ENCODE measurements at regions not wholly inside any gene's neighbourhood (a gene's known extent, or its start where the extent isn't known, plus 50 kb on each side); places are given as distances from the start of the nearest gene placed in this dataset.

DNA sequence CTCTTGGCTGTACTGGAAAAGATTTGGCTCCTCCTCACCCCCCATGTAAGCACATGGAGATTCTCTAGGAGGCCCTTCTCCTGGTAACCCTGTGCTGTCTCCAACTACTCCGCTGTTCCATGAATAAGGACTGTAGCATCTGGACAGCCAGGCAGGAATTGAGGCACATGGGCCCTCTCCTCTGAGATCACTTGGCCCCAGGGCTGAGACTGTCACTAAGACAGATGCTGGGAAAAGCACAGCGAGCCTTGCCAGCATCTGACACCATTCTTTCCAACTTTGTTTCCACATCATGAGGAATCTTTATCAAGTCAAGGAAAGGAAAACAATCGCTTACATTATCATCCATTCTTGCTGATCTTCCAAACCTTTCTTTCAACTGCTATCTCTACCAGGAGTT is 222.6 kb upstream of the INTU start:
- ATAC-seq = no peak
- CTCF ChIA-PET = no interaction called here

More for the DNA sequence above, 222.6 kb upstream of the INTU start:
- Mint-ChIP-seq H3K27ac (no peak overlapping the region), H3K4me3 (no peak overlapping the region), H3K36me3 (peaks cover 45% of the 10 kb centered on the region), H3K4me1 (no peaks in the 10 kb centered on the region), H3K9me3 (peaks cover 52% of the 10 kb centered on the region), H3K27me3 (ENCODE audit: low read depth) (no peaks in the 10 kb centered on the region; the same call in 1 of the 2 replicates)
- POLR2A ChIA-PET = no interaction called here
- TF ChIP-seq, protein P1, sequence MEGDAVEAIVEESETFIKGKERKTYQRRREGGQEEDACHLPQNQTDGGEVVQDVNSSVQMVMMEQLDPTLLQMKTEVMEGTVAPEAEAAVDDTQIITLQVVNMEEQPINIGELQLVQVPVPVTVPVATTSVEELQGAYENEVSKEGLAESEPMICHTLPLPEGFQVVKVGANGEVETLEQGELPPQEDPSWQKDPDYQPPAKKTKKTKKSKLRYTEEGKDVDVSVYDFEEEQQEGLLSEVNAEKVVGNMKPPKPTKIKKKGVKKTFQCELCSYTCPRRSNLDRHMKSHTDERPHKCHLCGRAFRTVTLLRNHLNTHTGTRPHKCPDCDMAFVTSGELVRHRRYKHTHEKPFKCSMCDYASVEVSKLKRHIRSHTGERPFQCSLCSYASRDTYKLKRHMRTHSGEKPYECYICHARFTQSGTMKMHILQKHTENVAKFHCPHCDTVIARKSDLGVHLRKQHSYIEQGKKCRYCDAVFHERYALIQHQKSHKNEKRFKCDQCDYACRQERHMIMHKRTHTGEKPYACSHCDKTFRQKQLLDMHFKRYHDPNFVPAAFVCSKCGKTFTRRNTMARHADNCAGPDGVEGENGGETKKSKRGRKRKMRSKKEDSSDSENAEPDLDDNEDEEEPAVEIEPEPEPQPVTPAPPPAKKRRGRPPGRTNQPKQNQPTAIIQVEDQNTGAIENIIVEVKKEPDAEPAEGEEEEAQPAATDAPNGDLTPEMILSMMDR (IDR thresholded peaks at IDR 0.05) = no peak
- TF ChIP-seq, protein P2, sequence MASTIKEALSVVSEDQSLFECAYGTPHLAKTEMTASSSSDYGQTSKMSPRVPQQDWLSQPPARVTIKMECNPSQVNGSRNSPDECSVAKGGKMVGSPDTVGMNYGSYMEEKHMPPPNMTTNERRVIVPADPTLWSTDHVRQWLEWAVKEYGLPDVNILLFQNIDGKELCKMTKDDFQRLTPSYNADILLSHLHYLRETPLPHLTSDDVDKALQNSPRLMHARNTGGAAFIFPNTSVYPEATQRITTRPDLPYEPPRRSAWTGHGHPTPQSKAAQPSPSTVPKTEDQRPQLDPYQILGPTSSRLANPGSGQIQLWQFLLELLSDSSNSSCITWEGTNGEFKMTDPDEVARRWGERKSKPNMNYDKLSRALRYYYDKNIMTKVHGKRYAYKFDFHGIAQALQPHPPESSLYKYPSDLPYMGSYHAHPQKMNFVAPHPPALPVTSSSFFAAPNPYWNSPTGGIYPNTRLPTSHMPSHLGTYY (CRISPR knock-in tag; IDR thresholded peaks at IDR 0.05) = no peak
- TF ChIP-seq ESRRA (CRISPR knock-in tag; IDR thresholded peaks at IDR 0.05; ENCODE audit: borderline replicate concordance) = no peak
- no peak for TF ChIP-seq MYBL2 (CRISPR knock-in tag; IDR thresholded peaks at IDR 0.05)
- no peak for TF ChIP-seq GRHL2 (CRISPR knock-in tag; IDR thresholded peaks at IDR 0.05; ENCODE audit: insufficient replicate concordance, severe bottlenecking)
- TF ChIP-seq AFF4 (CRISPR knock-in tag; IDR thresholded peaks at IDR 0.05; ENCODE audit: borderline replicate concordance) = no peak
- no peak for TF ChIP-seq ZNF425 (CRISPR knock-in tag; conservative IDR thresholded peaks at IDR 0.05)
- TF ChIP-seq, protein P3, sequence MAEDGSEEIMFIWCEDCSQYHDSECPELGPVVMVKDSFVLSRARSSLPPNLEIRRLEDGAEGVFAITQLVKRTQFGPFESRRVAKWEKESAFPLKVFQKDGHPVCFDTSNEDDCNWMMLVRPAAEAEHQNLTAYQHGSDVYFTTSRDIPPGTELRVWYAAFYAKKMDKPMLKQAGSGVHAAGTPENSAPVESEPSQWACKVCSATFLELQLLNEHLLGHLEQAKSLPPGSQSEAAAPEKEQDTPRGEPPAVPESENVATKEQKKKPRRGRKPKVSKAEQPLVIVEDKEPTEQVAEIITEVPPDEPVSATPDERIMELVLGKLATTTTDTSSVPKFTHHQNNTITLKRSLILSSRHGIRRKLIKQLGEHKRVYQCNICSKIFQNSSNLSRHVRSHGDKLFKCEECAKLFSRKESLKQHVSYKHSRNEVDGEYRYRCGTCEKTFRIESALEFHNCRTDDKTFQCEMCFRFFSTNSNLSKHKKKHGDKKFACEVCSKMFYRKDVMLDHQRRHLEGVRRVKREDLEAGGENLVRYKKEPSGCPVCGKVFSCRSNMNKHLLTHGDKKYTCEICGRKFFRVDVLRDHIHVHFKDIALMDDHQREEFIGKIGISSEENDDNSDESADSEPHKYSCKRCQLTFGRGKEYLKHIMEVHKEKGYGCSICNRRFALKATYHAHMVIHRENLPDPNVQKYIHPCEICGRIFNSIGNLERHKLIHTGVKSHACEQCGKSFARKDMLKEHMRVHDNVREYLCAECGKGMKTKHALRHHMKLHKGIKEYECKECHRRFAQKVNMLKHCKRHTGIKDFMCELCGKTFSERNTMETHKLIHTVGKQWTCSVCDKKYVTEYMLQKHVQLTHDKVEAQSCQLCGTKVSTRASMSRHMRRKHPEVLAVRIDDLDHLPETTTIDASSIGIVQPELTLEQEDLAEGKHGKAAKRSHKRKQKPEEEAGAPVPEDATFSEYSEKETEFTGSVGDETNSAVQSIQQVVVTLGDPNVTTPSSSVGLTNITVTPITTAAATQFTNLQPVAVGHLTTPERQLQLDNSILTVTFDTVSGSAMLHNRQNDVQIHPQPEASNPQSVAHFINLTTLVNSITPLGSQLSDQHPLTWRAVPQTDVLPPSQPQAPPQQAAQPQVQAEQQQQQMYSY (CRISPR knock-in tag; IDR thresholded peaks at IDR 0.05) = no peak
- TF ChIP-seq NR1H2 (CRISPR knock-in tag; IDR thresholded peaks at IDR 0.05) = no peak
- no peak for TF ChIP-seq ZNF138 (CRISPR knock-in tag; conservative IDR thresholded peaks at IDR 0.05)
- TF ChIP-seq, protein P4, sequence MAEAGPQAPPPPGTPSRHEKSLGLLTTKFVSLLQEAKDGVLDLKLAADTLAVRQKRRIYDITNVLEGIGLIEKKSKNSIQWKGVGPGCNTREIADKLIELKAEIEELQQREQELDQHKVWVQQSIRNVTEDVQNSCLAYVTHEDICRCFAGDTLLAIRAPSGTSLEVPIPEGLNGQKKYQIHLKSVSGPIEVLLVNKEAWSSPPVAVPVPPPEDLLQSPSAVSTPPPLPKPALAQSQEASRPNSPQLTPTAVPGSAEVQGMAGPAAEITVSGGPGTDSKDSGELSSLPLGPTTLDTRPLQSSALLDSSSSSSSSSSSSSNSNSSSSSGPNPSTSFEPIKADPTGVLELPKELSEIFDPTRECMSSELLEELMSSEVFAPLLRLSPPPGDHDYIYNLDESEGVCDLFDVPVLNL (CRISPR knock-in tag; IDR thresholded peaks at IDR 0.05; ENCODE audit: borderline replicate concordance, low read depth) = no peak
- no peak for TF ChIP-seq JUN (CRISPR knock-in tag; IDR thresholded peaks at IDR 0.05)
- no peak for TF ChIP-seq PREB (CRISPR knock-in tag; IDR thresholded peaks at IDR 0.05; ENCODE audit: borderline replicate concordance)
- TF ChIP-seq TEAD1 (CRISPR knock-in tag; IDR thresholded peaks at IDR 0.05) = no peak
- no peak for DNase-seq (ENCODE audit: low spot score)
